ENCODE measurements at regions not wholly inside any gene's neighbourhood (a gene's known extent, or its start where the extent isn't known, plus 50 kb on each side); places are given as distances from the start of the nearest gene placed in this dataset.

GRCh38 chr16:88284626-88285513, 97.9 kb upstream of the ZNF469 start:
- Histone ChIP-seq H3K9ac (no peak overlapping the region), H3K36me3 (no peaks in the 10 kb centered on the region), H3K4me1 (peaks cover 26% of the 10 kb centered on the region), H3K27ac (no peak overlapping the region), H3K9me3 (peaks cover 72% of the 10 kb centered on the region), H3K4me2 (no peak overlapping the region), H3K4me3 (no peak overlapping the region), H4K20me1 (no peaks in the 10 kb centered on the region), H3K27me3 (no peaks in the 10 kb centered on the region)
- TF ChIP-seq Cebpa-rat (IDR thresholded peaks at IDR 0.05) = no peak

- Histone ChIP-seq H4K20me1 (no peaks in the 10 kb centered on the region), H3K9ac (no peak overlapping the region), H3K27ac (no peak overlapping the region), H3K4me2 (no peak overlapping the region), H3K4me1 (peaks cover 32% of the 10 kb centered on the region), H3K27me3 (no peaks in the 10 kb centered on the region), H3K36me3 (no peaks in the 10 kb centered on the region), H3K9me3 (peaks cover 66% of the 10 kb centered on the region), H3K4me3 (no peak overlapping the region)
- no peak for TF ChIP-seq Cebpa-rat (IDR thresholded peaks at IDR 0.05)
These were observed 97.3 kb upstream of the ZNF469 start for GRCh38 chr16:88285514-88285822.

GRCh38 chr16:88286301-88286923, 96.3 kb upstream of the ZNF469 start:
- no peak overlapping the region for H3K9ac ChIP-seq
- TF ChIP-seq Cebpa-rat (IDR thresholded peaks at IDR 0.05) = no peak
- H3K4me2 ChIP-seq = no peak overlapping the region
- no peaks in the 10 kb centered on the region for H3K27me3 ChIP-seq
- H3K4me1 ChIP-seq = peaks cover 41% of the 10 kb centered on the region
- H3K4me3 ChIP-seq = no peak overlapping the region
- no peak overlapping the region for H3K27ac ChIP-seq
- H3K9me3 ChIP-seq = peaks cover 62% of the 10 kb centered on the region
- no peaks in the 10 kb centered on the region for H4K20me1 ChIP-seq
- H3K36me3 ChIP-seq = no peaks in the 10 kb centered on the region

GRCh38 chr16:88287219-88287618, 95.5 kb upstream of the ZNF469 start:
- H3K9ac ChIP-seq = no peak overlapping the region
- H3K27ac ChIP-seq = no peak overlapping the region
- H3K9me3 ChIP-seq = peaks cover 62% of the 10 kb centered on the region
- H3K4me2 ChIP-seq = no peak overlapping the region
- TF ChIP-seq Cebpa-rat (IDR thresholded peaks at IDR 0.05) = no peak
- no peak overlapping the region for H3K4me3 ChIP-seq
- H3K36me3 ChIP-seq = no peaks in the 10 kb centered on the region
- no peaks in the 10 kb centered on the region for H3K27me3 ChIP-seq
- H4K20me1 ChIP-seq = no peaks in the 10 kb centered on the region
- H3K4me1 ChIP-seq = peaks cover 40% of the 10 kb centered on the region

GRCh38 chr16:88288303-88288702, 94.5 kb upstream of the ZNF469 start:
- Histone ChIP-seq H3K4me2 (no peak overlapping the region), H3K36me3 (no peaks in the 10 kb centered on the region), H3K4me1 (peaks cover 29% of the 10 kb centered on the region), H3K4me3 (no peak overlapping the region), H3K27ac (no peak overlapping the region), H3K27me3 (no peaks in the 10 kb centered on the region), H3K9me3 (peaks cover 60% of the 10 kb centered on the region), H4K20me1 (no peaks in the 10 kb centered on the region), H3K9ac (no peak overlapping the region)
- TF ChIP-seq Cebpa-rat (IDR thresholded peaks at IDR 0.05) = no peak

- Histone ChIP-seq H3K4me3 (no peak overlapping the region), H3K9ac (no peak overlapping the region), H3K27me3 (no peaks in the 10 kb centered on the region), H4K20me1 (no peaks in the 10 kb centered on the region), H3K27ac (no peak overlapping the region), H3K36me3 (no peaks in the 10 kb centered on the region), H3K4me1 (peaks cover 29% of the 10 kb centered on the region), H3K9me3 (peaks cover 53% of the 10 kb centered on the region), H3K4me2 (peak overlapping the region; percentile 78)
- no peak for TF ChIP-seq Cebpa-rat (IDR thresholded peaks at IDR 0.05)
These were observed 93.8 kb upstream of the ZNF469 start for GRCh38 chr16:88289001-88289400.

- Histone ChIP-seq H3K36me3 (no peaks in the 10 kb centered on the region), H3K27ac (peak overlapping the region; percentile 68), H3K27me3 (no peaks in the 10 kb centered on the region), H3K9ac (peak overlapping the region; percentile 11; the same call in 1 of the 2 replicates), H3K4me1 (peaks cover 29% of the 10 kb centered on the region), H3K9me3 (peaks cover 47% of the 10 kb centered on the region), H3K4me2 (peak overlapping the region; percentile 78), H3K4me3 (no peak overlapping the region), H4K20me1 (no peaks in the 10 kb centered on the region)
- no peak for TF ChIP-seq Cebpa-rat (IDR thresholded peaks at IDR 0.05)
These were observed 93.2 kb upstream of the ZNF469 start for GRCh38 chr16:88289561-88289960.

GRCh38 chr16:88289968-88290401, 92.8 kb upstream of the ZNF469 start:
- H3K9ac ChIP-seq = peak overlapping the region; percentile 11; the same call in 1 of the 2 replicates
- no peaks in the 10 kb centered on the region for H4K20me1 ChIP-seq
- no peaks in the 10 kb centered on the region for H3K36me3 ChIP-seq
- H3K27me3 ChIP-seq = no peaks in the 10 kb centered on the region
- no peak overlapping the region for H3K4me3 ChIP-seq
- H3K4me1 ChIP-seq = peaks cover 29% of the 10 kb centered on the region
- peak overlapping the region; percentile 78 for H3K4me2 ChIP-seq
- H3K27ac ChIP-seq = peak overlapping the region; percentile 68
- H3K9me3 ChIP-seq = peaks cover 43% of the 10 kb centered on the region
- TF ChIP-seq Cebpa-rat (IDR thresholded peaks at IDR 0.05) = no peak

GRCh38 chr16:88290850-88291830, 91.6 kb upstream of the ZNF469 start:
- H3K27me3 ChIP-seq = no peaks in the 10 kb centered on the region
- no peak overlapping the region for H3K9ac ChIP-seq
- no peak overlapping the region for H3K4me3 ChIP-seq
- peaks cover 29% of the 10 kb centered on the region for H3K4me1 ChIP-seq
- no peaks in the 10 kb centered on the region for H4K20me1 ChIP-seq
- H3K27ac ChIP-seq = peak overlapping the region; percentile 68
- peaks cover 31% of the 10 kb centered on the region for H3K9me3 ChIP-seq
- no peak for TF ChIP-seq Cebpa-rat (IDR thresholded peaks at IDR 0.05)
- peak overlapping the region; percentile 78 for H3K4me2 ChIP-seq
- no peaks in the 10 kb centered on the region for H3K36me3 ChIP-seq
